BJ (cell line): ENCODE measurements at regions not wholly inside any gene's neighbourhood (a gene's known extent, or its start where the extent isn't known, plus 50 kb on each side); places are given as distances from the start of the nearest gene placed in this dataset.

Source experiments
- CTCF ChIA-PET: fragments of 350-600 bp; formaldehyde crosslinking; extraction: SDS; loops from one replicate; lab custom pipeline; 2021; ENCODE audit warnings: antibody characterized with exemption, inconsistent platforms; lab: Yijun Ruan, JAX
- POLR2A ChIA-PET: fragments of 300-600 bp; sonication (Branson Sonifier 250); formaldehyde crosslinking; extraction: SDS; loops from one replicate; lab custom pipeline; 2021; ENCODE audit warnings: antibody characterized with exemption; lab: Charles Lee
- DNase-seq: peaks from one replicate; pipeline ENCODE4 v3.0.0-alpha.2; 2011; ENCODE audit warnings: low read depth
- H3K27me3 ChIP-seq: 2 replicates; pipeline ENCODE4 v1.6.0; 2011; ENCODE audit warnings: low read length; ENCODE audit not compliant: control insufficient read depth, insufficient read depth
- H3K36me3 ChIP-seq: 2 replicates; pipeline ENCODE4 v1.5.1; 2011; ENCODE audit warnings: low read length; ENCODE audit not compliant: control insufficient read depth, insufficient read depth
- H3K4me3 ChIP-seq: 2 replicates; pipeline ENCODE4 v1.5.1; 2011; ENCODE audit warnings: low read depth, mild to moderate bottlenecking, control low read depth, low read length
- CTCF ChIP-seq: IDR thresholded peaks from 2 replicates; pipeline ENCODE4 v1.5.1; 2011; ENCODE audit warnings: low read depth, mild to moderate bottlenecking, control low read depth, inconsistent platforms, low read length, moderate library complexity; ENCODE audit not compliant: insufficient read depth

GRCh38 chr3:159763602-159764489 is 224.8 kb upstream of the IL12A start:
- Histone ChIP-seq H3K27me3 (no peaks in the 10 kb centered on the region), H3K4me3 (peak overlapping the region; percentile 81), H3K36me3 (no peaks in the 10 kb centered on the region)
- DNase-seq = no peak
- POLR2A ChIA-PET = interaction anchor here (0.6 to 0.7 kb wide), 4 partner anchors 13 to 143 kb away, joined by 3 to 4 read pairs (median 4); no protein-coding TSS in a partner anchor
- CTCF ChIA-PET = interaction anchor here (0.7 to 5.6 kb wide), 4 partner anchors 32 to 242 kb away, joined by 3 to 47 read pairs (median 12); no protein-coding TSS in a partner anchor
- TF ChIP-seq CTCF = no peak; the same call in 1 of the 2 replicates

GRCh38 chr3:159764490-159765029 is 224.1 kb upstream of the IL12A start:
- Histone ChIP-seq H3K36me3 (no peaks in the 10 kb centered on the region), H3K27me3 (no peaks in the 10 kb centered on the region), H3K4me3 (peak overlapping the region; percentile 81)
- ChIA-PET CTCF (interaction anchor here (2.9 to 5.6 kb wide), 3 partner anchors 33 to 241 kb away, joined by 8 to 47 read pairs (median 17); no protein-coding TSS in a partner anchor), POLR2A (interaction anchor here (1.0 kb wide), 1 partner anchor 11 kb away, joined by 3 read pairs; no protein-coding TSS in a partner anchor)
- no peak for DNase-seq
- no peak for TF ChIP-seq CTCF

GRCh38 chr3:159765030-159765859 is 223.4 kb upstream of the IL12A start:
- Histone ChIP-seq H3K27me3 (no peaks in the 10 kb centered on the region), H3K4me3 (peak overlapping the region; percentile 81), H3K36me3 (no peaks in the 10 kb centered on the region)
- CTCF ChIA-PET = interaction anchor here (0.7 to 5.6 kb wide), 8 partner anchors 11 to 241 kb away, joined by 3 to 47 read pairs (median 6); no protein-coding TSS in a partner anchor
- peak; percentile 98 for DNase-seq
- POLR2A ChIA-PET = interaction anchor here (0.6 to 1.0 kb wide), 5 partner anchors 10 to 307 kb away, joined by 3 to 14 read pairs (median 3); no protein-coding TSS in a partner anchor
- no peak for TF ChIP-seq CTCF

- CTCF ChIA-PET = interaction anchor here (0.7 to 5.6 kb wide), 13 partner anchors 8 to 240 kb away, joined by 3 to 47 read pairs (median 5); no protein-coding TSS in a partner anchor
- POLR2A ChIA-PET = interaction anchor here (0.6 to 1.0 kb wide), 2 partner anchors 10 to 64 kb away, joined by 4 read pairs; no protein-coding TSS in a partner anchor
These were observed 222.8 kb upstream of the IL12A start for GRCh38 chr3:159765860-159766294.

More at GRCh38 chr3:159765860-159766294, 222.8 kb upstream of the IL12A start:
- no peak for DNase-seq
- H3K4me3 ChIP-seq = peak overlapping the region; percentile 81
- no peak for TF ChIP-seq CTCF
- H3K36me3 ChIP-seq = no peaks in the 10 kb centered on the region
- H3K27me3 ChIP-seq = no peaks in the 10 kb centered on the region
